ENCODE measurements at regions not wholly inside any gene's neighbourhood (a gene's known extent, or its start where the extent isn't known, plus 50 kb on each side); places are given as distances from the start of the nearest gene placed in this dataset.
"Not testable (repeated sequence)": the region's sequence is repeated elsewhere in the genome, so short reads cannot be mapped to it uniquely, and the experiment has no call there.

DNA sequence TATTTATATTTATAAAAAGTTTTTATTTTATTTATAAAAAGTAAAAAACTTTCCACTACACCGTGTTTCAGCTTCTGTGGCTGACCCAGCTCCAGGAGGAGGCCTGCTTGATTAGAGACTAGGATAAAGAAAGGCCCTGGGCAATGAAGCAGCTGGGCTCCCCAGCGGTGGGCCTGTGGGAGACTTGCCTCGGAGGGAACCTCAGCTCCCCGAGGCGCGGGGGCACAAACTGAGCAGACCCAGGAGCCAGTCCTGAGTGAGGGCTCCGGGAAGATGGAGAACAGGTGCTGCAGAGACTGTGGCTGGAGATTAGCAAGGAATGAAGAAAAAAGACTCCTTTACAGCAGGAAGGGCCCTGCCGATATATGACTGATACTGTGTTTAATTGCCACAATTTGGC lies 63.8 kb upstream of the GJB6 start:
- Mint-ChIP-seq H3K9me3 (peaks cover 8% of the 10 kb centered on the region), H3K4me3 (no peak overlapping the region), H3K27me3 (ENCODE audit: low read depth) (peaks cover 15% of the 10 kb centered on the region), H3K27ac (no peak overlapping the region), H3K36me3 (no peaks in the 10 kb centered on the region), H3K4me1 (peaks cover 10% of the 10 kb centered on the region)
- TF ChIP-seq, protein P1, sequence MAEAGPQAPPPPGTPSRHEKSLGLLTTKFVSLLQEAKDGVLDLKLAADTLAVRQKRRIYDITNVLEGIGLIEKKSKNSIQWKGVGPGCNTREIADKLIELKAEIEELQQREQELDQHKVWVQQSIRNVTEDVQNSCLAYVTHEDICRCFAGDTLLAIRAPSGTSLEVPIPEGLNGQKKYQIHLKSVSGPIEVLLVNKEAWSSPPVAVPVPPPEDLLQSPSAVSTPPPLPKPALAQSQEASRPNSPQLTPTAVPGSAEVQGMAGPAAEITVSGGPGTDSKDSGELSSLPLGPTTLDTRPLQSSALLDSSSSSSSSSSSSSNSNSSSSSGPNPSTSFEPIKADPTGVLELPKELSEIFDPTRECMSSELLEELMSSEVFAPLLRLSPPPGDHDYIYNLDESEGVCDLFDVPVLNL (CRISPR knock-in tag; IDR thresholded peaks at IDR 0.05; ENCODE audit: borderline replicate concordance, low read depth), result no peak
- TF ChIP-seq NR1H2 (CRISPR knock-in tag; IDR thresholded peaks at IDR 0.05) (no peak), ZNF317 (CRISPR knock-in tag; IDR thresholded peaks at IDR 0.05; ENCODE audit: borderline replicate concordance, low read depth) (no peak), CREB1 (CRISPR knock-in tag; IDR thresholded peaks at IDR 0.05) (no peak), JAZF1 (CRISPR knock-in tag; IDR thresholded peaks at IDR 0.05) (no peak), ZNF423 (CRISPR knock-in tag; IDR thresholded peaks at IDR 0.05) (no peak)
- TF ChIP-seq, protein P2, sequence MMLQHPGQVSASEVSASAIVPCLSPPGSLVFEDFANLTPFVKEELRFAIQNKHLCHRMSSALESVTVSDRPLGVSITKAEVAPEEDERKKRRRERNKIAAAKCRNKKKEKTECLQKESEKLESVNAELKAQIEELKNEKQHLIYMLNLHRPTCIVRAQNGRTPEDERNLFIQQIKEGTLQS (CRISPR knock-in tag; conservative IDR thresholded peaks at IDR 0.05), result no peak
- DNase-seq (ENCODE audit: low spot score) (no peak), ATAC-seq (no peak)
- POLR2A ChIA-PET, result no interaction called here
- CTCF ChIA-PET, result interaction anchor here (4.2 kb wide), 1 partner anchor 99 kb away, joined by 35 read pairs; no protein-coding TSS in a partner anchor

GRCh38 chr13:20294497-20294896 lies 62.4 kb upstream of the GJB6 start:
- POLR2A ChIA-PET, result no interaction called here
- ATAC-seq, result peak; percentile 64

DNA sequence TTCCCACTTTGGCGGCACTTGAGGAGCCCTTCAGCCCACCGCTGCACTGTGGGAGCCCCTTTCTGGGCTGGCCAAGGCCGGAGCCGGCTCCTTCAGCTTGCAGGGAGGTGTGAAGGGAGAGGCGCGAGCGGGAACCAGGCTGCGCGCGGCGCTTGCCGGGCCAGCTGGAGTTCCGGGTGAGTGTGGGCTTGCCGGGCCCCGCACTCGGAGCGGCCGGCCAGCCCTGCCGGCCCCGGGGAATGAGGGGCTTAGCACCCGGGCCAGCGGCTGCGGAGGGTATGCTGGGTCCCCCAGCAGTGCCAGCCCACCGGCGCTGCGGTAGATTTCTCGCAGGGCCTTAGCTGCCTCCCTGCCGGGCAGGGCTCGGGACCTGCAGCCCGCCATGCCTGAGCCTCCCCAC lies 60.2 kb upstream of the GJB6 start:
- POLR2A ChIA-PET; DNase-seq (ENCODE audit: low spot score); ATAC-seq; H3K27ac Mint-ChIP-seq; H3K4me3 Mint-ChIP-seq; H3K4me1 Mint-ChIP-seq; H3K36me3 Mint-ChIP-seq; H3K27me3 Mint-ChIP-seq (ENCODE audit: low read depth): not testable (repeated sequence)
- CTCF ChIA-PET, result interaction anchor here (4.2 kb wide), 1 partner anchor 95 kb away, joined by 35 read pairs; no protein-coding TSS in a partner anchor
- H3K9me3 Mint-ChIP-seq, result peaks cover 14% of the 10 kb centered on the region

More at GRCh38 chr13:20294497-20294896, 62.4 kb upstream of the GJB6 start:
- peaks cover 7% of the 10 kb centered on the region for H3K4me1 Mint-ChIP-seq
- TF ChIP-seq ZNF396 (CRISPR knock-in tag; IDR thresholded peaks at IDR 0.05; ENCODE audit: borderline replicate concordance) (no peak), NR1H2 (CRISPR knock-in tag; IDR thresholded peaks at IDR 0.05) (no peak), ZNF671 (CRISPR knock-in tag; IDR thresholded peaks at IDR 0.05) (no peak), CTCF (IDR thresholded peaks at IDR 0.05) (peak; percentile 47)
- no peaks in the 10 kb centered on the region; the same call in 1 of the 2 replicates for H3K27me3 Mint-ChIP-seq (ENCODE audit: low read depth)
- peaks cover 8% of the 10 kb centered on the region for H3K9me3 Mint-ChIP-seq
- no peak overlapping the region for H3K4me3 Mint-ChIP-seq
- CTCF ChIA-PET, result interaction anchor here (0.6 to 4.2 kb wide), 15 partner anchors 10 to 199 kb away, joined by 3 to 35 read pairs (median 4); no protein-coding TSS in a partner anchor
- H3K36me3 Mint-ChIP-seq, result no peaks in the 10 kb centered on the region
- DNase-seq (ENCODE audit: low spot score), result peak; percentile 43
- H3K27ac Mint-ChIP-seq, result no peak overlapping the region

- Mint-ChIP-seq H3K36me3 (peaks cover 5% of the 10 kb centered on the region), H3K9me3 (peaks cover 21% of the 10 kb centered on the region), H3K27me3 (ENCODE audit: low read depth) (no peaks in the 10 kb centered on the region; the same call in 1 of the 2 replicates), H3K27ac (no peak overlapping the region), H3K4me3 (no peak overlapping the region), H3K4me1 (no peaks in the 10 kb centered on the region)
- ATAC-seq (no peak), DNase-seq (ENCODE audit: low spot score) (no peak)
- POLR2A ChIA-PET, result no interaction called here
- CTCF ChIA-PET, result interaction anchor here (4.2 kb wide), 1 partner anchor 94 kb away, joined by 35 read pairs; no protein-coding TSS in a partner anchor
- TF ChIP-seq GTF2I (CRISPR knock-in tag; conservative IDR thresholded peaks at IDR 0.05), result no peak
- TF ChIP-seq MLX (CRISPR knock-in tag; IDR thresholded peaks at IDR 0.05), result no peak
- TF ChIP-seq, protein P3, sequence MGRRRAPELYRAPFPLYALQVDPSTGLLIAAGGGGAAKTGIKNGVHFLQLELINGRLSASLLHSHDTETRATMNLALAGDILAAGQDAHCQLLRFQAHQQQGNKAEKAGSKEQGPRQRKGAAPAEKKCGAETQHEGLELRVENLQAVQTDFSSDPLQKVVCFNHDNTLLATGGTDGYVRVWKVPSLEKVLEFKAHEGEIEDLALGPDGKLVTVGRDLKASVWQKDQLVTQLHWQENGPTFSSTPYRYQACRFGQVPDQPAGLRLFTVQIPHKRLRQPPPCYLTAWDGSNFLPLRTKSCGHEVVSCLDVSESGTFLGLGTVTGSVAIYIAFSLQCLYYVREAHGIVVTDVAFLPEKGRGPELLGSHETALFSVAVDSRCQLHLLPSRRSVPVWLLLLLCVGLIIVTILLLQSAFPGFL (CRISPR knock-in tag; IDR thresholded peaks at IDR 0.05; ENCODE audit: borderline replicate concordance), result no peak
- TF ChIP-seq, protein P1 (CRISPR knock-in tag; IDR thresholded peaks at IDR 0.05; ENCODE audit: borderline replicate concordance, low read depth), result no peak
- no peak for TF ChIP-seq JUN (CRISPR knock-in tag; IDR thresholded peaks at IDR 0.05)
- TF ChIP-seq TEAD1 (CRISPR knock-in tag; IDR thresholded peaks at IDR 0.05), result no peak
- TF ChIP-seq RORB (CRISPR knock-in tag; IDR thresholded peaks at IDR 0.05), result no peak
- no peak for TF ChIP-seq NFE2L1 (CRISPR knock-in tag; IDR thresholded peaks at IDR 0.05)
- no peak for TF ChIP-seq IRF1 (CRISPR knock-in tag; IDR thresholded peaks at IDR 0.05)
- TF ChIP-seq OVOL2 (CRISPR knock-in tag; IDR thresholded peaks at IDR 0.05; ENCODE audit: borderline replicate concordance), result no peak
- TF ChIP-seq, protein P4, sequence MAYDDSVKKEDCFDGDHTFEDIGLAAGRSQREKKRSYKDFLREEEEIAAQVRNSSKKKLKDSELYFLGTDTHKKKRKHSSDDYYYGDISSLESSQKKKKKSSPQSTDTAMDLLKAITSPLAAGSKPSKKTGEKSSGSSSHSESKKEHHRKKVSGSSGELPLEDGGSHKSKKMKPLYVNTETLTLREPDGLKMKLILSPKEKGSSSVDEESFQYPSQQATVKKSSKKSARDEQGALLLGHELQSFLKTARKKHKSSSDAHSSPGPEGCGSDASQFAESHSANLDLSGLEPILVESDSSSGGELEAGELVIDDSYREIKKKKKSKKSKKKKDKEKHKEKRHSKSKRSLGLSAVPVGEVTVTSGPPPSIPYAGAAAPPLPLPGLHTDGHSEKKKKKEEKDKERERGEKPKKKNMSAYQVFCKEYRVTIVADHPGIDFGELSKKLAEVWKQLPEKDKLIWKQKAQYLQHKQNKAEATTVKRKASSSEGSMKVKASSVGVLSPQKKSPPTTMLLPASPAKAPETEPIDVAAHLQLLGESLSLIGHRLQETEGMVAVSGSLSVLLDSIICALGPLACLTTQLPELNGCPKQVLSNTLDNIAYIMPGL (CRISPR knock-in tag; IDR thresholded peaks at IDR 0.05), result no peak
- TF ChIP-seq ZNF423 (CRISPR knock-in tag; IDR thresholded peaks at IDR 0.05), result no peak
- TF ChIP-seq CREM (CRISPR knock-in tag; IDR thresholded peaks at IDR 0.05), result no peak
These were observed 59.6 kb upstream of the GJB6 start for GRCh38 chr13:20291675-20292074.

Measured in WTC11 (cell line).